GM11168 (cell line): ENCODE measurements at regions not wholly inside any gene's neighbourhood (a gene's known extent, or its start where the extent isn't known, plus 50 kb on each side); places are given as distances from the start of the nearest gene placed in this dataset.

ENCODE experiments used
- in situ Hi-C: fragments of 300-500 bp; cut with MboI; formaldehyde crosslinking; loops from one replicate; pipeline ENCODE4 v1.12.0; 2022; ENCODE audit warnings: low sequenced_read_pairs; ENCODE audit not compliant: unreplicated experiment

DNA sequence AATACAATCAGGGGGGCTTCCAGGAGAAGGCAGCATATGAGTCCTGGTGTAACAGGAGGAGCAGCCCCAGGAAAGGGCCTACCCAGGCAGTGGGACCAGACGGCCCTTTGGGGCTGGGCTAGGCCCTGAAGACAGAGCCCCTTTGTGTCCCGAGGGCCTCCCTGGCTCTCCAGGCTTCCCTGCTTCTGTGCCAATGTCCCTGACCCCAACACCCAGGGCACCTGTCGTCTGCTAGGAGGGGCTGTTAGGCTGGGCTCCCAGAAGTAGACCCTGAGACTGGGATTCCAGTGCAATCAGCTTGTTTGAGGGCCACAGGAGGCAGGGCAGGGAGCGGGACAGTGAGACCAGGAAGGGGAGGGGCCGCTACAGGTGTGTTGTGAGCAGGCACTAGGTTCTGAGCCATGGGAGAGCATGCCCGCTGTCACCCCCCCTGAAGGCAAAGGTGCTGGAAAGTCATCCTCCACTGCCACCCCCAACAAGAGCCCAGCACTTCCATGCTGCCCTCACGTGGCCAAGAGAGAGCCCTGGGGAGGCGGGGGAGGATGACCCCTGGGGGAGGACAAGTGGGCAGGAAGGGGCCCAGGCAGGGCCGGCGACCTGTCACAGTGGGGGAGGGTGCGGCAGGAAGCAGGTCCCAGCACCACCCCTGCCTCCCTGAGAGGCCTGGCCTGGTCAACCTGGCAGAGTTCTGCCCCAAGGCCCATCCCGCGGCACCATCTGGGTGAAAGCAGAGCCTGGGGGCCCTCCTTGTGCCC lies 64.8 kb downstream of the ADRA2C start:
- in situ Hi-C loops, result no loop called here

DNA sequence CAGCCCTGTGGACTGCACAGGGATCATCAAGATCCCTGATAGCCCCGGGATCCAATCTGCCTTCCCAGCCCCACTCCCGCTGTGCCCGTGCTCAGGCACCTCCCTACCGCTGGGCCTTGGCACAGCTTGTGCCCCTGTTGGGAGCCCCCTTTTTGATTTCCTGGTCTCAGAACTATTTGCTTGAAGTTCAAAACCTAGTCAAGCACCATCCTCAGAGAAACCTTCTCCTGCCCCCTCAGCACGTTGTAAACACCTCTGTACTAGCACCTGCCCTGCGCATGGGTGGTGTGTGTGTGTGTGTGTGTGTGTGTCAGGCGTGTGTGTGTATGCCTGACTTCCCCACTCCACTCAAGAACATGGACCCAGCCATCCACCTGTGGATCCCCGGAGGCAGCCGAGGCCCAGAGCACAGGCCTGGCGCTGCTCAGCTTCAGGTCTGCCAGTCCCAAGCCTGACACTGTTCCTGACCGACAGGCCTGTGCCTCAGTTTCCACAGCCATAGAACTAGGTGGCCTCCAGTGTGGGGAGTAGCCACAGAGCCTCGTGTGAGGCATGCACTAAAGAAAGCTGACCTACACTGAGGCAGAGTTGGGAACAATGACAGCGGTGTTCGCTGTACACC lies 65.5 kb downstream of the ADRA2C start:
- in situ Hi-C loops, result no loop called here

GRCh38 chr4:3832536-3833220 lies 66.5 kb downstream of the ADRA2C start:
- in situ Hi-C loops, result no loop called here

- in situ Hi-C loops, result no loop called here
These were observed 67.3 kb downstream of the ADRA2C start for GRCh38 chr4:3833326-3833989.

DNA sequence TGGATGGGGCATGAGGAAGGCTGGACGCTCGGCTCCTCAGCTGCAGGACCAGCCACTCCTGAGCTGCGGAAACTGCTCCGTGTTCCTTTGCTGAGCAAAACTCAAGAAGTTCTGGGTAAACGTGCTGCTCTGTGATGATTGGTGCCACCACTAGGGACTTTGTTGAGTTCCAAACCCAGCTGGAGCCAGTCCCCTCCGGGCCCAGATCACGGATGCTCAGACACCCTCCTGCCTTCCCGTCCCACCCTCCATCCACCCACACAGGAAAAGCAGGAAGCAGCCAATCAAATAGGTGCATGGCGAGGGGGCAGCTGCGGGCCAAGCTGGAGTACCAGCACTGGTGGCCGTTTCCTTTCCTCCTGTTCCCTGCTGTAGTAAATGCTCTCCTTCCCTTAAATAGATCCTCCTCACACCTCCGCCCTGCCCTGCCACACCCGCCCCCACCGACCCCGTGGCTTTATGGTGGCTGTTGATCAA lies 68.0 kb downstream of the ADRA2C start:
- in situ Hi-C loops, result no loop called here

GRCh38 chr4:3834663-3835521 lies 68.7 kb downstream of the ADRA2C start:
- in situ Hi-C loops, result no loop called here

- in situ Hi-C loops, result no loop called here
These were observed 69.6 kb downstream of the ADRA2C start for GRCh38 chr4:3835527-3836405.

- in situ Hi-C loops, result no loop called here
These were observed 70.2 kb downstream of the ADRA2C start for GRCh38 chr4:3836406-3836755.

DNA sequence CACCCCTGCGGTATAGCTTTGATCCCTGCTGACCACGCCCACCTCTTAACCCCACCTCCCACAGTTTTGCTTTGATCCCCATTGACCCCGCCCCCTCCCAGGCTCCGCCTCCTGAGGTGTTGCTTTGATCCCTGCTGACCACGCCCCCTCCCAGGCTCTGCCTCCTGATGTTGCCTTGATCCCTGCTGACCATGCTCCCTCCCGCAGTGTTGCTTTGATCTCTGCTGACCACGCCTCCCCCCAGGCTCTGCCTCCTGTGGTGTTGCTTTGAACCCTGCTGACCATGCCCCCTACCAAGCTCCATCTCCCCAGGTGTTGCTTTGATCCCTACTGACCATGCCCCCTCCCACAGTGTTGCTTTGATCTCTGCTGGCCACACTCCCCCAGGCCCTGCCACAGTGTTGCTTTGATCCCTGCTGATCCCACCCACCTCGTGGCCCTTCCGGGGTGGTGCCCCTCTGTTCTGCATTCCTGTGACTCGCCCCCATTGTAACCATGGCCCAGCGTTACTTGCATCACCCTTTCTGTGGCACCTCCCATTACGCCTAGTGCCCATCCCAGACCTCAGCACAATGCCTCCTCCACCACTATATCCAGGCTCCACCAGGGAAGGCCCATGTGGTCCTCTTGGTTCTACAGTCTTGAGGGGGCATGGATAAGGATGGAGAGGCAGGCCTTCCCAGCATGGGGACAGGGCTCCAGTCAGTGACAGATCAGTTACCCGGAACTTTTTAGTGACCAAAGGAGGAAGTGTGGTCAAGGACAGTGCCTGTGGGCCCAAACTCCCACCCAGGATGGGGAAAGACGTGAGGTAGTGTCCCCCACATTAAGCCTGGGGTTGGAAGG lies 70.8 kb downstream of the ADRA2C start:
- in situ Hi-C loops, result no loop called here

- in situ Hi-C loops, result no loop called here
These were observed 72.5 kb downstream of the ADRA2C start for GRCh38 chr4:3838437-3839380.

DNA sequence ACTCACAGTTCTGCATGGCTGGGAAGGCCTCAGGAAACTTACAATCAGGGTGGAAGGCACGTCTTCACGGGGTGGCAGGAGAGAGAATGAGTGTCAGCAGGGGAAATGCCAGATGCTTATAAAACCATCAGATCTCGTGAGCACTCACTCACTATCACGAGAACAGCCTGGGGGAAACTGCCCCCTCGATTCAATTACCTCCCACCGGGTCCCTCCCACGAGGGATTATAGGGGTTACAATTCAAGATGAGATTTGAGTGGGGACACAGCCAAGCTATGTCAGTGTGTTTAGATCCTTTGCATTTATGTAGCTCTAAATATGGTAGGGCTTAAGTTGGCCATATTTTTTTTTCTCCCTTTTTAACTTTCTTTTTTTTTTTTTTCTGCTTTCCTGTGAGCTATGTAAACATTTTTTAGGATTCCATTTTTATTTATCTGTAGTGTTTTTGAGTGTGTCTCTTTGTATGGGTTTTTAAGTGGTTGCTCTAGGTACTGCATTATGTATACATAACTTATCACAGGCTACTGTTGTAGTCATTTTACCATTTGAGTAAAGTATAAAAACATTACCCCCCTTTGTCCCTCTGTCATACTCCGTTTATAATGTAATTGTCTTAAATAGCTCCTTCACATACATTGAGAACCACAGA lies 79.0 kb downstream of the ADRA2C start:
- in situ Hi-C loops, result no loop called here

DNA sequence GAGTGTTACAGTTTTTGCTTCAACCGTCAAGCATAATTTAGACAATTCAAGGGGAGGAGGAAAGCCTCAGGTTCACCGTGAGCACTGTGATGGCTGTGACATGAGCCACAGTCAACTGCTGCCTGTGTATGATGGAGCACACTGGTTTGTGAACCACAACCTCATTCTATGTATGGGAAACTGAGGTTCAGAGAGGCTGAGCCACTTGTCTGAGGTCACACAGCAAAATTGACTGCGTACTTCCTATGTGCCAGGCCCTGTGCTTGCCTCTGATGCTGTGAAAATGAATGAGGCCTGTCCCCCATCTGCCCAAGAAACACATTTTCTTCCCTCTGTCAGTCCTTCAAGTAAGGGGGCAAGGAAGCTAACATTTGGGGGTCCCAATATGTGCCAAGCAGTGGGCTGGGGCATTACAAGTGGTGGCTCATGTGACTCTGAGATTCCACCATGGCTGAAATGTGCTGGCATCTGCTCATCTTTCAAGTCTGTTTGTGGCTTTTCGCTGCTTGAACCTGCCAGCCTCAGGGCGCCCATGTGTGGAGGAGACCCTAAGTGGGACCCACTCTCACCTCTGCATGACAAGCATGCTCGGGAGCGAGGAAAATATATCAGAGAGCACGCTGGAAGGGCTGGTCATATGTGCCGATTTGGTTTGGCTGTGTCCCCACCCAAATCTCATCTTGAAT lies 79.7 kb downstream of the ADRA2C start:
- in situ Hi-C loops, result no loop called here

DNA sequence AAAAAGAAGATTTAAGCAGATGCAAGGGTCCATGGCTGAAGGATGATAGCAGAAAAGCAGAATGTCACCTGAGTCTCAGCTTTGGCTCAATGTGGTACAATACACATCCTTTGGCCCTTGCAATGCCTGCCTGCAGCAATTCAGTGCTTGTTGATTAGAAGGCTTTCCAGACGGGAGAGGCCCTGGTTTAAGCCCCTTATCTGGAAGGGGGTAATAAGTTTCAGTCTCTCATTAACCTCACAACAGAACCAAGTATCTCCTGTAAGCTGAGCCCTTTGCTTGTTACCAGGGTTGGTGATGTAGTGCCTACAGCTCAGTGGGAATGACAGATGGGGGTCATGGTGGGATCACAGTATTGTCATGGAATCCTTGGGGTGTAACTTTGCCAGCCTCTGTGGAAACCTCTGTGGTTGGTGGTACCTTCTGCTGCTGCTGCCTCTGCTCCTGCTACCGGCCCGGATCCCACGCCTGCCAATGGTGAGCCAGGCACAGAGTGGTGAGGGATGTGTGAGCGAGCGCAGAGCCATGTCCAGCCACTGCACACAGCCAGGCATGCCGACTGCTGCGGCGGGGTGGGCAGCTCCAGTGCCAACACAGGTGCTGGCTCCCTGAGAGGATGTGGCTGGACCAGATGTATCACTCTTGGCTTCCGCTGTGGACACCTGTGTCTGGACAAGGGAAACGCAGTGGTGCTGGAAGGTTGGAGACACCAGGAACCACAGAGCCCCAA lies 81.2 kb downstream of the ADRA2C start:
- in situ Hi-C loops, result no loop called here

DNA sequence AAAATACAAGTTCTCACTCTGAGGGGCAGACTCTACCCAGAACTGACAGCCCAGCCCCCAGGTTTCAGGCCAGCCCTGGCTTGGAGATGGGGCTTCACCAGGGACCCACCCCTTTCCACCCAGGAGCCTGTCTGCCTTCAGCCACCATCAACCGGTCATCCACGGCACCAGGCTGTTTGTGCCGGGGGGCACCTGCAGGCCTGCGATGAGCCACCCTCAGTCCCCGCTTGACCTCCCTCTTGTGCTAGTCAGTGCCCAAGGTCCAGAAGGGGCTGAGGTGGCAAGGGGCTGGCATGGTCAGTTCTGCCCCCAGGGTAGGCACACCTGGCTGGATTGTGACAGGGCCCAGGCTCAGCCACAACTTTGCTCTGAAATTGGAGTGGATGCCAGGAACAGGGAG lies 82.1 kb downstream of the ADRA2C start:
- in situ Hi-C loops, result no loop called here

DNA sequence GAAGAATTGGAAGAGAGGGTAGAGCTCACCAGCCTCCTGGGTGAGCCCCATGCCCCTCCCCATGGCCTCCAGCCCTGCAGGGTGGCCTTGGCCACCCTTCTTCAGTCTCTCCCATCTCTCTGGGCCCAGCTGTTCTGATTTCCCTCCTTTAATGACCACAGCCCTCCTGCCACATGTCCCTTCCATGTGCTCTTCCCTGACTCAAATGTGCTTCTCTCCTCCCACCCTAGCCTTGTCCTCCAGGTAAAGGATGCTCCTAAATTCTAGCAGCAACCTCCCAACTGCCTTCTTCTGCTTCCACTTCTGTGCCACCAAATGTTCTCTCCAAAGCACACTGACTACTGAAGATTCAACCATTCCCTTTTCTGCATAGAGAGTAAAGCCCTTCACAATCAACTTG lies 83.0 kb downstream of the ADRA2C start:
- in situ Hi-C loops, result no loop called here
